GM12878 (cell line): ENCODE measurements at regions not wholly inside any gene's neighbourhood (a gene's known extent, or its start where the extent isn't known, plus 50 kb on each side); places are given as distances from the start of the nearest gene placed in this dataset.

Experiments
- ATAC-seq: fragments of 200-7000 bp; cut with Tn5 transposase; 3 replicates; pipeline ENCODE4 v1.9.1; 2020; ENCODE audit warnings: mild to moderate bottlenecking, moderate library complexity
- BruUV-seq: library from RNA; stranded (reverse); fragments of 400-500 nt; replicated peaks from 2 replicates; lab custom pipeline; 2021; lab: Mats Ljungman, UMichigan
- CTCF ChIA-PET: fragments of 300-600 bp; sonication (Branson Sonifier 250); formaldehyde crosslinking; extraction: SDS; loops from one replicate; lab custom pipeline; 2021; ENCODE audit warnings: inconsistent platforms; lab: Yijun Ruan, JAX
- POLR2A ChIA-PET: fragments of 350-600 bp; formaldehyde crosslinking; extraction: SDS; loops from one replicate; lab custom pipeline; 2021; ENCODE audit warnings: inconsistent platforms; lab: Charles Lee
- RAD21 ChIA-PET: fragments of 300-600 bp; sonication (Branson Sonifier 250); formaldehyde crosslinking; loops from one replicate; lab custom pipeline; 2023; ENCODE audit warnings: antibody characterized with exemption; ENCODE audit not compliant: unreplicated experiment; lab: Charles Lee
- SMC1A ChIA-PET: fragments of 300-600 bp; sonication (Branson Sonifier 250); formaldehyde crosslinking; loops from one replicate; lab custom pipeline; 2023; ENCODE audit not compliant: unreplicated experiment, uncharacterized antibody; lab: Charles Lee
- DNase-seq: peaks from one replicate; pipeline ENCODE4 v3.0.0-alpha.2; 2011; ENCODE audit warnings: low read depth, low spot score
- FAIRE-seq: peaks from 3 replicates; lab custom pipeline; 2011; peaks lifted over from hg19 to GRCh38; lab: Jason Lieb, UNC
- H2AFZ ChIP-seq: 2 replicates; pipeline ENCODE4 v1.6.0; 2011; ENCODE audit warnings: low read depth, low read length, control low read depth; ENCODE audit not compliant: control insufficient read depth
- H3K27ac ChIP-seq: 2 replicates; pipeline ENCODE4 v1.5.1; 2011; ENCODE audit warnings: control low read depth; ENCODE audit not compliant: control insufficient read depth, insufficient read depth
- H3K27me3 ChIP-seq, 2 experiments: replicated peaks in 1 of 2; 2 replicates each; pipeline versions ENCODE4 v1.6.0 to v1.6.1; 2011; ENCODE audit warnings: low read length in 1 of 2; ENCODE audit not compliant: control insufficient read depth in 2 of 2, insufficient read depth in 2 of 2
- H3K36me3 ChIP-seq, 2 experiments: 2 replicates each; pipeline ENCODE4 v1.5.1; 2011; ENCODE audit warnings: low read length in 1 of 2; ENCODE audit not compliant: control insufficient read depth in 2 of 2, insufficient read depth in 2 of 2
- H3K4me1 ChIP-seq: 2 replicates; pipeline ENCODE4 v1.6.1; 2011; ENCODE audit warnings: mild to moderate bottlenecking, low read length, moderate library complexity, mixed read lengths; ENCODE audit not compliant: control insufficient read depth, insufficient read depth
- H3K4me2 ChIP-seq: 2 replicates; pipeline ENCODE4 v1.6.0; 2011; ENCODE audit warnings: control low read depth; ENCODE audit not compliant: control insufficient read depth, insufficient read depth
- H3K4me3 ChIP-seq: fragments of 200-600 bp; sonication (generic); 2 replicates; pipeline ENCODE4 v1.5.1; 2016
- H3K79me2 ChIP-seq: 2 replicates; pipeline ENCODE4 v1.6.0; 2011; ENCODE audit warnings: low read length; ENCODE audit not compliant: control insufficient read depth, insufficient read depth
- H3K9ac ChIP-seq: 2 replicates; pipeline ENCODE4 v1.8.0; 2011; ENCODE audit warnings: low read length, control low read depth, mixed read lengths; ENCODE audit not compliant: control insufficient read depth, insufficient read depth
- H3K9me3 ChIP-seq: replicated peaks from 3 replicates; pipeline ENCODE4 v1.5.1; 2011; ENCODE audit warnings: mild to moderate bottlenecking, low read length; ENCODE audit not compliant: control insufficient read depth, insufficient read depth
- H4K20me1 ChIP-seq: 2 replicates; pipeline ENCODE4 v1.6.0; 2011; ENCODE audit not compliant: control insufficient read depth, insufficient read depth
- ASH2L ChIP-seq: fragments of 300-600, 200-600 bp; sonication (generic); IDR thresholded peaks from 2 replicates; pipeline ENCODE4 v1.6.1; 2017; ENCODE audit warnings: low read depth, mild to moderate bottlenecking, borderline replicate concordance
- ATF2 ChIP-seq: IDR thresholded peaks from 2 replicates; pipeline ENCODE4 v1.6.1; 2012; ENCODE audit warnings: low read length, inconsistent platforms
- CREB1 ChIP-seq: IDR thresholded peaks from 2 replicates; pipeline ENCODE4 v1.6.1; 2012; ENCODE audit warnings: low read depth, mild to moderate bottlenecking, inconsistent platforms
- ELK1 ChIP-seq: IDR thresholded peaks from 2 replicates; pipeline ENCODE4 v1.6.1; 2012; ENCODE audit warnings: low read depth, low read length, improper control_type of control experiment
- ESRRA ChIP-seq: IDR thresholded peaks from 2 replicates; pipeline ENCODE4 v1.6.1; 2012; ENCODE audit warnings: mild to moderate bottlenecking, low read length, improper control_type of control experiment
- JUNB ChIP-seq: IDR thresholded peaks from 2 replicates; pipeline ENCODE4 v1.6.1; 2016; ENCODE audit warnings: antibody characterized with exemption, mild to moderate bottlenecking
- KDM1A ChIP-seq: fragments of 200-600 bp; sonication (generic); IDR thresholded peaks from 2 replicates; pipeline ENCODE4 v1.6.1; 2016; ENCODE audit warnings: borderline replicate concordance
- MAX ChIP-seq: IDR thresholded peaks from 2 replicates; pipeline ENCODE4 v1.6.1; 2012; ENCODE audit warnings: low read depth, low read length, improper control_type of control experiment
- MTA2 ChIP-seq: fragments of 450-650 bp; IDR thresholded peaks from 2 replicates; pipeline ENCODE4 v1.6.1; 2016; ENCODE audit warnings: low read depth, mild to moderate bottlenecking, moderate library complexity
- MTA3 ChIP-seq: IDR thresholded peaks from 2 replicates; pipeline ENCODE4 v1.6.1; 2012; ENCODE audit warnings: low read length, inconsistent platforms, borderline replicate concordance
- NFYA ChIP-seq: IDR thresholded peaks from 2 replicates; pipeline ENCODE4 v1.6.1; 2011; ENCODE audit warnings: low read depth, mild to moderate bottlenecking, low read length, improper control_type of control experiment, borderline replicate concordance
- NFYB ChIP-seq: IDR thresholded peaks from 2 replicates; pipeline ENCODE4 v1.6.1; 2011; ENCODE audit warnings: low read depth, mild to moderate bottlenecking, low read length, improper control_type of control experiment, moderate library complexity; ENCODE audit not compliant: insufficient read depth
- NR2C1 ChIP-seq: fragments of 450-650 bp; IDR thresholded peaks from 2 replicates; pipeline ENCODE4 v1.6.1; 2017; ENCODE audit warnings: antibody characterized with exemption, mild to moderate bottlenecking, moderate library complexity
- NR2F1 ChIP-seq: fragments of 450-650 bp; conservative IDR thresholded peaks from 2 replicates; pipeline ENCODE4 v1.6.1; 2017; ENCODE audit warnings: mild to moderate bottlenecking
- PBX3 ChIP-seq: IDR thresholded peaks from 2 replicates; pipeline ENCODE4 v1.6.1; 2011; ENCODE audit warnings: mild to moderate bottlenecking, low read depth, low read length, moderate library complexity; ENCODE audit not compliant: insufficient replicate concordance
- SUPT20H ChIP-seq: IDR thresholded peaks from 2 replicates; pipeline ENCODE4 v1.6.1; 2011; ENCODE audit warnings: low read depth, mild to moderate bottlenecking, low read length, moderate library complexity, borderline replicate concordance; ENCODE audit not compliant: control insufficient read depth
- ZBED1 ChIP-seq: IDR thresholded peaks from 2 replicates; pipeline ENCODE4 v1.6.1; 2016; ENCODE audit warnings: borderline replicate concordance
- ZNF24 ChIP-seq: fragments of 450-650 bp; IDR thresholded peaks from 2 replicates; pipeline ENCODE4 v1.6.1; 2017; ENCODE audit warnings: antibody characterized with exemption, mild to moderate bottlenecking
- ZNF592 ChIP-seq: fragments of 450-650 bp; IDR thresholded peaks from 2 replicates; pipeline ENCODE4 v1.6.1; 2017; ENCODE audit warnings: mild to moderate bottlenecking, moderate library complexity
- WGBS: methylation state at CpG from one replicate; pipeline ENCODE4 v1.1.6; 2016; ENCODE audit warnings: low lambda C conversion rate; ENCODE audit not compliant: insufficient replicate concordance, insufficient coverage; ENCODE audit errors: missing lambda C conversion rate; 5-methylcytosine and 5-hydroxymethylcytosine counted together
- in situ Hi-C: fragments of 300-500 bp; cut with MboI; formaldehyde crosslinking; loops from 9 replicates; pipeline ENCODE4 v1.14.3; 2018; ENCODE audit warnings: mixed read lengths
- intact Hi-C: fragments of 100-400 bp; cut with micrococcal nuclease; formaldehyde crosslinking; loops from one replicate; pipeline ENCODE4 v1.14.2; 2022; ENCODE audit not compliant: unreplicated experiment

GRCh38 chr6:21505574-21505990 lies 88.0 kb upstream of the SOX4 start:
- FAIRE-seq (no peak), DNase-seq (no peak), ATAC-seq (no peak)
- no peaks in the 10 kb centered on the region for H3K4me1 ChIP-seq
- no peaks in the 10 kb centered on the region for H3K79me2 ChIP-seq
- no peak overlapping the region for H2AFZ ChIP-seq
- SMC1A ChIA-PET, result no interaction called here
- no peak overlapping the region for H3K9ac ChIP-seq
- H4K20me1 ChIP-seq, result no peaks in the 10 kb centered on the region
- 61% methylated on average over 5 of the region's 5 CpGs for WGBS
- RAD21 ChIA-PET, result no interaction called here
- H3K36me3 ChIP-seq, result no peaks in the 10 kb centered on the region
- in situ Hi-C loops (no loop called here), intact Hi-C loops (no loop called here)
- H3K4me2 ChIP-seq, result no peak overlapping the region
- POLR2A ChIA-PET, result no interaction called here
- H3K9me3 ChIP-seq, result no peaks in the 10 kb centered on the region
- no peak overlapping the region for H3K27ac ChIP-seq
- no peak overlapping the region for H3K4me3 ChIP-seq
- BruUV-seq, result no TSS peak
- CTCF ChIA-PET, result no interaction called here
- TF ChIP-seq MTA3 (no peak), MTA2 (no peak), NFYB (no peak), CREB1 (no peak), NR2C1 (no peak), ELK1 (no peak), ASH2L (no peak), ATF2 (no peak), NFYA (no peak), KDM1A (no peak), ZBED1 (no peak), ZNF24 (no peak), JUNB (no peak), ZNF592 (no peak), SUPT20H (no peak), PBX3 (no peak), MAX (no peak), ESRRA (no peak), NR2F1 (no peak)
- H3K27me3 ChIP-seq, result no peaks in the 10 kb centered on the region
